Lower lobe of right lung (tissue), 2 donors: ENCODE measurements at regions not wholly inside any gene's neighbourhood (a gene's known extent, or its start where the extent isn't known, plus 50 kb on each side); places are given as distances from the start of the nearest gene placed in this dataset.
A peak's percentile ranks its signal among the peaks of the same experiment; 100 is the strongest.
"Not testable (repeated sequence)": the region's sequence is repeated elsewhere in the genome, so short reads cannot be mapped to it uniquely, and the experiment has no call there.

Experiments
- ATAC-seq, 2 donors: fragments of 200-7000 bp; cut with Tn5 transposase; one replicate each; pipeline ENCODE4 v1.9.1; 2020 to 2022; ENCODE audit warnings: mild to moderate bottlenecking in 2 of 2, moderate library complexity in 2 of 2
- DNase-seq: peaks from one replicate; pipeline ENCODE4 v3.0.0-alpha.2; 2020
- H3K27ac ChIP-seq: fragments of 200-600 bp; one replicate; pipeline ENCODE4 v1.8.0; 2022
- H3K27me3 ChIP-seq: fragments of 200-600 bp; one replicate; pipeline ENCODE4 v1.8.0; 2022; ENCODE audit warnings: low read depth
- H3K36me3 ChIP-seq: fragments of 200-600 bp; one replicate; pipeline ENCODE4 v1.8.0; 2022; ENCODE audit warnings: mild to moderate bottlenecking
- H3K4me1 ChIP-seq: fragments of 200-600 bp; one replicate; pipeline ENCODE4 v1.8.0; 2022
- H3K4me3 ChIP-seq: fragments of 200-600 bp; one replicate; pipeline ENCODE4 v1.8.0; 2022; ENCODE audit warnings: mild to moderate bottlenecking
- H3K9me3 ChIP-seq: fragments of 200-600 bp; one replicate; pipeline ENCODE4 v1.8.0; 2022
- CTCF ChIP-seq: fragments of 200-600 bp; IDR thresholded peaks from one replicate; pipeline ENCODE4 v1.8.0; 2022; ENCODE audit warnings: antibody characterized with exemption, mild to moderate bottlenecking
- intact Hi-C: fragments of 100-400 bp; cut with DNase I; formaldehyde crosslinking; loops from one replicate; pipeline ENCODE4 v1.11.0; 2022
- donor health status: DM: no; HTN: yes; CAD: no; lungs with severe emphysema.

DNA sequence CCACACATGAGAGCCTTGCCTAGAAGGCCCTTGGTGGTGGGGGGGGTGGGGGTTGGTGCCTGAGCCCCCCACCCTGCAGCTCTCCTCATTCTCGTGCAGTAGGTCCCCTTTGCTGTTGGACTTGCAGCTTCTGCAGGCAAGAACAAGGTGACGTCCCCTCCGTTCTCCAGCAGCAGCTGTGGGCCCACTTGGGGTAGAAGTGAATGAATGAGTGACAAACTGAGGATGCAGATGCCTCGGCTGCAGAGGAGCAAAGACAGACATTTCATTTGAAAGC lies 88.6 kb upstream of the CTDP1 start:
- Histone ChIP-seq H3K4me3 (no peak overlapping the region), H3K9me3 (no peaks in the 10 kb centered on the region), H3K27me3 (peaks cover 15% of the 10 kb centered on the region), H3K27ac (no peak overlapping the region), H3K4me1 (peaks cover 6% of the 10 kb centered on the region), H3K36me3 (no peaks in the 10 kb centered on the region)
- DNase-seq (no peak), ATAC-seq (no peak)
- intact Hi-C loops: no loop called here
- no peak for TF ChIP-seq CTCF

DNA sequence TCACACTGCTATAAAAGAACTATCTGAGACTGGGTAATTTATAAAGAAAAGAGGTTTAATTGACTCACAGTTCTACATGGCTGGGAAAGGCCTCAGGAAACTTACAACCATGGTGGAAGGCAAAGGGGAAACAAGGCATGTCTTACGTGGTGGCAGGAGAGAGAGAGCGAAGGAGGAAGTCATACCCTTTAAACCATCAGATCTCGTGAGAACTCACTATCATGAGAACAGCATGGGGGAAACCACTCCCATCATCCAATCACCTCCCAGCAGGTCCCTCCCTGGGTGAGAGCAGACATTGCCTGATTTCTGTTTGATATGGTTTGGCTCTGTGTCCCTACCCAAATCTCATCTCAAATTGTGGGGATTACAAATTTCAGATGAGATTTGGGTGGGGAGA lies 86.9 kb upstream of the CTDP1 start:
- H3K9me3 ChIP-seq, DNase-seq, H3K27ac ChIP-seq, H3K4me1 ChIP-seq, H3K4me3 ChIP-seq, ATAC-seq, intact Hi-C loops, H3K36me3 ChIP-seq: not testable (repeated sequence)
- peaks cover 17% of the 10 kb centered on the region for H3K27me3 ChIP-seq

- TF ChIP-seq CTCF: no peak
- intact Hi-C loops: no loop called here
- Histone ChIP-seq H3K27me3 (peaks cover 24% of the 10 kb centered on the region), H3K27ac (no peak overlapping the region), H3K36me3 (no peaks in the 10 kb centered on the region), H3K4me1 (no peaks in the 10 kb centered on the region), H3K9me3 (no peaks in the 10 kb centered on the region), H3K4me3 (no peak overlapping the region)
- no peak for ATAC-seq
- peak; percentile 28 for DNase-seq
These were observed 83.7 kb upstream of the CTDP1 start for GRCh38 chr18:79595876-79596374.

DNA sequence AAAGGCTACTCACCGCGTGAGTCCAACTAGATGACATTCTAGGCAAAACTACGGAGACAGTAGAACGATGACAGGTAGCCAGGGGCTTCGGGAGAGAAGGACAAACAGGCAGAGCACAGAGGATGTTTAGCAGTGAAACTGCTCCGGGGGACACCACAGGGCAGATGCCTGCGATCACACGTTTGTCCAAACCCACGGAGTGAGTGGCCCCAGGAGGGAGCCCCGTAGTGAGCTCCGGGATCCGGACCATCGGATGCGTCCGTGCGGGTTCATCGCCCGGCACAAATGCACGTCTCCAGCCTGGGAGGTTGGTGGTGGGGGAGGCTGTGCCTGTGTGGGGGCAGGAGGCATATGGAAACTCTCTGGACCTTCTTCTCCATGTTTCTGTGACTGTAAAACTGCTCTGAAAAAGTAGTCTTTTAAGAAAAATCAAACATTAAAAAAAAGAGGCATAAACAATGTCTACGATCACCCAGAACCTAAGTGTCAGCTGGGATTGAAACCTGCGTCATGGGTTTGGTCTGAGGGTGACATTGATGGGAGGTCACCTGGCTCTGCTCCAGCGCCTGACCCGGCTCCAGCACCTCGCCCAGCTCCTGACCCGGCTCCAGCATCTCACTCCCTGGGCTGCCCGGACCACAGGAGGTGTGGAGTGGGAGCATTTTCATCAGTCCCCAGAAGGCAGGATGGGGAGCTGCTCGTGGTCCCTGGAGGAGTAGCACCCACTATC lies 83.0 kb upstream of the CTDP1 start:
- Histone ChIP-seq H3K9me3 (no peaks in the 10 kb centered on the region), H3K27ac (no peak overlapping the region), H3K36me3 (no peaks in the 10 kb centered on the region), H3K4me1 (no peaks in the 10 kb centered on the region), H3K27me3 (peaks cover 24% of the 10 kb centered on the region), H3K4me3 (no peak overlapping the region)
- DNase-seq (peak; percentile 25), ATAC-seq (no peak)
- no peak for TF ChIP-seq CTCF
- intact Hi-C loops: no loop called here

GRCh38 chr18:79597176-79597830 lies 82.3 kb upstream of the CTDP1 start:
- ATAC-seq (peak in 1 of 2 donors; percentile 13), DNase-seq (peak; percentile 16)
- no peak for TF ChIP-seq CTCF

More at GRCh38 chr18:79597176-79597830, 82.3 kb upstream of the CTDP1 start:
- no peaks in the 10 kb centered on the region for H3K9me3 ChIP-seq
- no peak overlapping the region for H3K4me3 ChIP-seq
- H3K4me1 ChIP-seq: no peaks in the 10 kb centered on the region
- H3K27me3 ChIP-seq: peaks cover 24% of the 10 kb centered on the region
- intact Hi-C loops: no loop called here
- no peaks in the 10 kb centered on the region for H3K36me3 ChIP-seq
- no peak overlapping the region for H3K27ac ChIP-seq
